Epithelial cell of esophagus (primary cell): ENCODE measurements at regions not wholly inside any gene's neighbourhood (a gene's known extent, or its start where the extent isn't known, plus 50 kb on each side); places are given as distances from the start of the nearest gene placed in this dataset.
"Not testable (repeated sequence)": the region's sequence is repeated elsewhere in the genome, so short reads cannot be mapped to it uniquely, and the experiment has no call there.

ENCODE experiments used
- DNase-seq: peaks from one replicate; pipeline ENCODE4 v3.0.0; 2010; ENCODE audit warnings: low read depth
- H3K4me3 ChIP-seq: 2 replicates; pipeline ENCODE4 v1.5.1; 2011; ENCODE audit warnings: mild to moderate bottlenecking, low read length, control low read depth
- TF ChIP-seq, protein P1 (sequence below): IDR thresholded peaks from 2 replicates; pipeline ENCODE4 v1.5.1; 2011; ENCODE audit warnings: low read depth, mild to moderate bottlenecking, low read length, control low read depth, inconsistent platforms; ENCODE audit not compliant: insufficient read depth; ENCODE audit errors: missing control alignments

DNA sequence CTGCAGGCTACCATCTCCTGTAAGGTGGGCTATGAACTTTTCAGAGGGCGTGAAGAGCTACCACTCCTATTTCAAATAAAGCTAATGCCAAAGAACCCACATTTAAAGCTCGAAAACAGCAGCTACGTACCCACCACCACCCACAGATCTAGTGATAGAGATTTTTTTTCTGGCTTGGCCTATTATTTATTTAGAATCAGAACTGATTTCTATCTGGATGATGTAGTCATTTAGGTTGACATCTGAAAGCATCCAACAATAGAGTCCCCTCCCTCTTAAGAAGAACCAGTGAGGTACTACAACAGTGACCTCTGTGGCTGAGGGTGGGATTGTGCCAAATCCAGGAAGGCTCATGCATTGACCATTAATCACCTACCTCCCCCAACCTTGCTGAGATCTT, 113.8 kb upstream of the ADO start:
- TF ChIP-seq, protein P1, sequence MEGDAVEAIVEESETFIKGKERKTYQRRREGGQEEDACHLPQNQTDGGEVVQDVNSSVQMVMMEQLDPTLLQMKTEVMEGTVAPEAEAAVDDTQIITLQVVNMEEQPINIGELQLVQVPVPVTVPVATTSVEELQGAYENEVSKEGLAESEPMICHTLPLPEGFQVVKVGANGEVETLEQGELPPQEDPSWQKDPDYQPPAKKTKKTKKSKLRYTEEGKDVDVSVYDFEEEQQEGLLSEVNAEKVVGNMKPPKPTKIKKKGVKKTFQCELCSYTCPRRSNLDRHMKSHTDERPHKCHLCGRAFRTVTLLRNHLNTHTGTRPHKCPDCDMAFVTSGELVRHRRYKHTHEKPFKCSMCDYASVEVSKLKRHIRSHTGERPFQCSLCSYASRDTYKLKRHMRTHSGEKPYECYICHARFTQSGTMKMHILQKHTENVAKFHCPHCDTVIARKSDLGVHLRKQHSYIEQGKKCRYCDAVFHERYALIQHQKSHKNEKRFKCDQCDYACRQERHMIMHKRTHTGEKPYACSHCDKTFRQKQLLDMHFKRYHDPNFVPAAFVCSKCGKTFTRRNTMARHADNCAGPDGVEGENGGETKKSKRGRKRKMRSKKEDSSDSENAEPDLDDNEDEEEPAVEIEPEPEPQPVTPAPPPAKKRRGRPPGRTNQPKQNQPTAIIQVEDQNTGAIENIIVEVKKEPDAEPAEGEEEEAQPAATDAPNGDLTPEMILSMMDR: no peak
- no peak overlapping the region for H3K4me3 ChIP-seq
- DNase-seq: no peak

DNA sequence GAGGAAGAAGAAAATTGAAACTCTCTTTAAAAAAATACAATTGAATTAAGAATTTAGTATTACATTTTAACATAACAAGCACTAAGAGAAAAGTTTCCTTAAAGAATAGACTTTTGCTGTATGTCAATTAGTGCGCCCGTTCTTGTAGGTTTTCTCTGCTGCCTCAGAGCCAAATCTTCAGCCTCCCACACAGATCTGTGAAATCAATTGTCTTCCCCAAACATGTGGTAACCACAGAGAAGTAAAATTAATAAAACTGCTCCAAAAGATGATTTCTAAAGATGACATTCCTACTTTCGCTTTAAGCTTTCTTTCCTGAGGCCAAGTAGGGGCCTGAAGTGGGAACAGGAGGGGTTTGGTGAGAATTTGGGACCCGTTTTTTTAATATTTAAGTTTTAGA, 113.2 kb upstream of the ADO start:
- no peak overlapping the region for H3K4me3 ChIP-seq
- no peak for DNase-seq
- TF ChIP-seq, protein P1: no peak

DNA sequence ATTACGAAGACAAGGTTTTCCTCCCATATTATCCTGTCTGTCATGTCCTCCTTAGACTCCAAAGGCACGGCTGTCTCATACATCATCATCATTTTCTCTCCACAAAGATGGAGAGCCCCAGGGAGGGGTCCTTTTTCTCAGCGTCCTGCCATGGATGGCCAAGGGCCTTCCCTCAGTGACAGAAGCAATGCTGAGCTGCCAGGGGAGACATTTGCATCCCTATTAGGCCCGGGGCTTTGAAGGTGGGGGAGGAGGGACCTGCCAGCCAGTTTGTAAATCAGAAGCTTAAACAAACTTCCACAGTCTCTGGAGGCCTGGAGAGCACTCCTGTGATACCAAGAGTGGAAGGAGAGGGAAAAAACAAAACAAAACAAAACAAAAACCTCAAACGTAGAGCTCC, 112.4 kb upstream of the ADO start:
- TF ChIP-seq, protein P1: no peak
- no peak overlapping the region for H3K4me3 ChIP-seq
- DNase-seq: no peak

DNA sequence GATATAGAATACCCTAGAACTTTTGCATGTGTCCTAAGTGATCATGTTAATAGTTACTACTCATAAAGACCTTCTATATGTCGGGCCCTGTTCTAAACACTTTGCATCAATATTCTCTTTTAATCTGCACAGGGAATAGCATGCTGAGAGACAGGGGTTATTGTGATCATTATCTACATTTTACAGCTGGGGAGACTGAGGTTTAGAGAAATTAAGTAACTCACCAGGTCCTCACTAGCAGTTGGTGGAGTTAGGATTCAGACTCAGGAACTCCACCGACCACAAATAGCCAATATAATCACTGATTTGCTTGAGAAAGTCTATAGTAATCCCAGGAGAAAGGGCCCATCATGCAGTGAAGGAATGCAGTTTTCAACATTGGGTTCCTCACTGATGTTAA, 111.2 kb upstream of the ADO start:
- DNase-seq: no peak
- TF ChIP-seq, protein P1: no peak
- H3K4me3 ChIP-seq: no peak overlapping the region

DNA sequence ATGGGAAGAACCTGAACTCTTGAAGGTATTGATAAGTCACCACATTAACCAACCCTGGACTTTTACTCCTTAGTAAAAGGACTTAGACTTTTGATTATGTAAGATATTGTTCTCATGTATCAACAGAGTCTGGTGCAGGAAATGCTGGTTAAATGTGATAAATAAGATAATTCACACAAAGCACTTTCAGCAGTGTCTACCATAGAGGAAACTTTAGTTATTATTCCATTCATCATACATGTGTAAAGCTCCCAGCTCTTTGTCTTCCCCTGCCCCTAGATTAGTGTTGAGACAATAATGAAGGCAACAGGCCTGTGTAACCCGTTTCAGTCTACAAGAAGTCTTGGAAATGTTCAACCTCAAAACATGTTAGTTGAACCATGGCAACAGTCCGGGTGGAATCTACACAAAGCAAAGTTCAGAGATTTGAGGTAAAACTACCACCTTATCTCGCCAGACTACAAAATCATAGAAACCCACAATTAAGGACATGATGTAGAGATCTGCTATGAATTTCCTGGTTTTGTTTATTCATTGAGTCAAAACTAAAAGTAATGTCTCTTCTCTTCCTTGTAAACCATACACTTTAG, 109.9 kb upstream of the ADO start:
- TF ChIP-seq, protein P1: no peak
- no peak for DNase-seq
- no peak overlapping the region for H3K4me3 ChIP-seq

DNA sequence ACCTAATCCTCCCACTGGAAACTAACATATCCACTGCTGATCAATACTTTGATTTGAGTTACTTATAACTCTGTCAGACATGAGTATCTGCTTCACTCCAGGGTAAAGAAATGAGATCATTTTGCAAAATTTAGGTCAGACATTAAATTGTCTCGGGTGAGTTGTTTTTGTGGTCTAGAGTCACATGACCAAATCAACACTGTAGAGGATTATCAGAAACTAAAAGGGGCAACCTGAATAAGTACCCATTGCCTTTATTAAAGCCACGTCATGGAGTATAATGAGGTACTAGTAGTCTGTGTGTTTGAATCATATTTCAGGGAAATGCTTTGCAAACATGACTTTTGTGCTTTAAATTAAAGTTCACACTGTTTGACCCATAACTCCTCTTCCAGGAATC, 107.7 kb upstream of the ADO start:
- TF ChIP-seq, protein P1: no peak
- no peak for DNase-seq

DNA sequence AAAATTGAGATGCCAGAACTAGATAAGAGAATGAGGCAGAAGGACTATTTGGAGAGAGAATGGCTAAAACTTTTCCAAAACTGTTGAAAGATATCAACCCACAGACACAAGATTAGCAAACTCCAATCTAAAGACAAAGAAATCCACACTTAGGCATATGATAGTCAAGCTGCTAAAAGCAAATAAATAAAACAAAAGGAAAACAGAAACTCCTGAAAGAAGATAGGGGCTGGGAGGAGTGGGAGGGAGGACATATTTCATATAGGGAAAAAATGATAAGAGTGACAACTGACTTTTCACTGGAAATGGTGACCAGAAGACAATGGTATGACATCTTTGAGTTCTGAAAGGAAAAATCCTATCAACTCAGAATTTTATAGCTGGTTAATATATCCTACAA, 105.4 kb upstream of the ADO start:
- TF ChIP-seq, protein P1: no peak
- DNase-seq: no peak
- no peak overlapping the region for H3K4me3 ChIP-seq

More for the DNA sequence above, 107.7 kb upstream of the ADO start:
- H3K4me3 ChIP-seq: no peak overlapping the region

DNA sequence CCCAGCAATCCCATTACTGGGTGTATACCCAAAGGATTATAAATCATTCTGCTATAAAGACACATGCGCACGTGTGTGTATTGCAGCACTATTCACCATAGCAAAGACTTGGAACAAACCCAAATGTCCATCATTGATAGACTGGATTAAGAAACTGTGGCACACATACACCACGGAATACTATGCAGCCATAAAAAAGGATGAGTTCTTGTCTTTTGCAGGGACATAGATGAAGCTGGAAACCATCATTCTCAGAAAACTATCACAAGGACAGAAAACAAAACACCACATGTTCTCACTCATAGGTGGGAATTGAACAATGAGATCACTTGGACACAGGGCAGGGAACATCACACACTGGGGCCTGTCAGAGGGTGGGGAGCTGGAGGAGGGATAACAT, 100.4 kb upstream of the ADO start:
- DNase-seq, H3K4me3 ChIP-seq: not testable (repeated sequence)
